Left ventricle myocardium inferior (tissue), 1 donor: ENCODE measurements at regions not wholly inside any gene's neighbourhood (a gene's known extent, or its start where the extent isn't known, plus 50 kb on each side); places are given as distances from the start of the nearest gene placed in this dataset.

Source experiments
- DNase-seq: peaks from one replicate; pipeline ENCODE4 v3.0.0-alpha.2; 2020
- H3K27ac ChIP-seq: fragments of 200-600 bp; replicated peaks from 2 replicates; pipeline ENCODE4 v1.8.0; 2021
- H3K27me3 ChIP-seq: fragments of 200-600 bp; 2 replicates; pipeline ENCODE4 v1.8.0; 2021; ENCODE audit warnings: low read depth
- H3K36me3 ChIP-seq: fragments of 200-600 bp; 2 replicates; pipeline ENCODE4 v1.8.0; 2021
- H3K4me1 ChIP-seq: fragments of 200-600 bp; 2 replicates; pipeline ENCODE4 v1.8.0; 2021
- H3K4me3 ChIP-seq: fragments of 200-600 bp; 2 replicates; pipeline ENCODE4 v1.8.0; 2021; ENCODE audit warnings: mild to moderate bottlenecking, moderate library complexity
- H3K9me3 ChIP-seq: fragments of 200-600 bp; replicated peaks from 2 replicates; pipeline ENCODE4 v1.8.0; 2021
- CTCF ChIP-seq: fragments of 200-600 bp; IDR thresholded peaks from 2 replicates; pipeline ENCODE4 v1.8.0; 2021; ENCODE audit warnings: antibody characterized with exemption, mild to moderate bottlenecking, borderline replicate concordance
- intact Hi-C: fragments of 100-400 bp; cut with micrococcal nuclease; formaldehyde crosslinking; loops from one replicate; pipeline ENCODE4 v1.11.0; 2022
- donor health status: DM: no; HTN: yes; CAD: no; lungs with severe emphysema.

- no peaks in the 10 kb centered on the region for H3K27me3 ChIP-seq
- no peak overlapping the region for H3K4me3 ChIP-seq
- no peaks in the 10 kb centered on the region for H3K4me1 ChIP-seq
- no peak overlapping the region for H3K27ac ChIP-seq
- no peak for TF ChIP-seq CTCF
- no peak for DNase-seq
- intact Hi-C loops: no loop called here
- H3K36me3 ChIP-seq: no peaks in the 10 kb centered on the region
- H3K9me3 ChIP-seq: no peaks in the 10 kb centered on the region
Observed at GRCh38 chr2:194750926-194751325, 906.1 kb upstream of the SLC39A10 start.

GRCh38 chr2:194745557-194746146 lies 911.4 kb upstream of the SLC39A10 start:
- H3K27ac ChIP-seq: no peak overlapping the region
- TF ChIP-seq CTCF: no peak
- H3K27me3 ChIP-seq: no peaks in the 10 kb centered on the region
- intact Hi-C loops: no loop called here
- no peaks in the 10 kb centered on the region for H3K4me1 ChIP-seq
- DNase-seq: no peak
- no peaks in the 10 kb centered on the region for H3K36me3 ChIP-seq
- H3K4me3 ChIP-seq: no peak overlapping the region
- no peaks in the 10 kb centered on the region for H3K9me3 ChIP-seq

- TF ChIP-seq CTCF: no peak
Observed at GRCh38 chr2:194742706-194743105, 914.3 kb upstream of the SLC39A10 start.

GRCh38 chr2:194739217-194739616 lies 917.8 kb upstream of the SLC39A10 start:
- no peaks in the 10 kb centered on the region for H3K36me3 ChIP-seq
- no peak overlapping the region for H3K4me3 ChIP-seq
- H3K9me3 ChIP-seq: peaks cover 8% of the 10 kb centered on the region
- TF ChIP-seq CTCF: no peak
- no peak for DNase-seq
- H3K4me1 ChIP-seq: no peaks in the 10 kb centered on the region
- no peaks in the 10 kb centered on the region for H3K27me3 ChIP-seq
- intact Hi-C loops: no loop called here
- no peak overlapping the region for H3K27ac ChIP-seq

More at GRCh38 chr2:194742706-194743105, 914.3 kb upstream of the SLC39A10 start:
- no peak overlapping the region for H3K27ac ChIP-seq
- DNase-seq: no peak
- H3K36me3 ChIP-seq: no peaks in the 10 kb centered on the region
- no peaks in the 10 kb centered on the region for H3K9me3 ChIP-seq
- H3K4me3 ChIP-seq: no peak overlapping the region
- no peaks in the 10 kb centered on the region for H3K27me3 ChIP-seq
- intact Hi-C loops: no loop called here
- no peaks in the 10 kb centered on the region for H3K4me1 ChIP-seq

GRCh38 chr2:194735837-194736542 lies 921.0 kb upstream of the SLC39A10 start:
- Histone ChIP-seq H3K9me3 (peaks cover 16% of the 10 kb centered on the region), H3K27ac (no peak overlapping the region), H3K27me3 (no peaks in the 10 kb centered on the region), H3K4me3 (no peak overlapping the region), H3K4me1 (no peaks in the 10 kb centered on the region), H3K36me3 (no peaks in the 10 kb centered on the region)
- no peak for TF ChIP-seq CTCF
- DNase-seq: no peak
- intact Hi-C loops: no loop called here
